ENCODE measurements at regions not wholly inside any gene's neighbourhood (a gene's known extent, or its start where the extent isn't known, plus 50 kb on each side); places are given as distances from the start of the nearest gene placed in this dataset.
A peak's percentile ranks its signal among the peaks of the same experiment; 100 is the strongest.

DNA sequence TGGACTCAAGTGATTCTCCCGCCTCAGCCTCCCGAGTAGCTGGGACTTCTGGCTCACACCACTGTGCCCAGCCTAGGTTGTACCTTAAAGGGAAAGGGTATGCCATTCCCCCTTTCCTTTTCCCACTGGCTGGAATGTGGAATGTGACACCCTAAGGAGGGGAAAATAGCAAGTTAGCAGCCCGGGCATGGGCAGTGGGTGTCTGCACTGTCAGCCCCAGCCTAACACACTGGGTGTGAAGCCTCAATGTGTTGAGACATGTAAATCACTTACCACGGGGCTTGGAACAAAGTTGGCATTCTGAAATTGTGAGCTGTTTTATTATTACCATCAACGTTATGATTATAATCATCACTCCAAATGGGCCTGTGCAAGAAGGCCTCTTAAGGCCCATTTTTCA is 80.8 kb upstream of the PTPN1 start:
- H3K36me3 Mint-ChIP-seq (ENCODE audit: low read depth): no peaks in the 10 kb centered on the region
- H3K4me1 Mint-ChIP-seq (ENCODE audit: low read depth): no peaks in the 10 kb centered on the region
- no peak overlapping the region for H3K4me3 Mint-ChIP-seq
- peaks cover 8% of the 10 kb centered on the region for H3K27me3 Mint-ChIP-seq
- H3K27ac Mint-ChIP-seq: no peak overlapping the region
- H3K9me3 Mint-ChIP-seq: no peaks in the 10 kb centered on the region
- no peak for DNase-seq

- H3K36me3 Mint-ChIP-seq (ENCODE audit: low read depth): no peaks in the 10 kb centered on the region
Observed at GRCh38 chr20:50431066-50431450, 79.1 kb upstream of the PTPN1 start.

DNA sequence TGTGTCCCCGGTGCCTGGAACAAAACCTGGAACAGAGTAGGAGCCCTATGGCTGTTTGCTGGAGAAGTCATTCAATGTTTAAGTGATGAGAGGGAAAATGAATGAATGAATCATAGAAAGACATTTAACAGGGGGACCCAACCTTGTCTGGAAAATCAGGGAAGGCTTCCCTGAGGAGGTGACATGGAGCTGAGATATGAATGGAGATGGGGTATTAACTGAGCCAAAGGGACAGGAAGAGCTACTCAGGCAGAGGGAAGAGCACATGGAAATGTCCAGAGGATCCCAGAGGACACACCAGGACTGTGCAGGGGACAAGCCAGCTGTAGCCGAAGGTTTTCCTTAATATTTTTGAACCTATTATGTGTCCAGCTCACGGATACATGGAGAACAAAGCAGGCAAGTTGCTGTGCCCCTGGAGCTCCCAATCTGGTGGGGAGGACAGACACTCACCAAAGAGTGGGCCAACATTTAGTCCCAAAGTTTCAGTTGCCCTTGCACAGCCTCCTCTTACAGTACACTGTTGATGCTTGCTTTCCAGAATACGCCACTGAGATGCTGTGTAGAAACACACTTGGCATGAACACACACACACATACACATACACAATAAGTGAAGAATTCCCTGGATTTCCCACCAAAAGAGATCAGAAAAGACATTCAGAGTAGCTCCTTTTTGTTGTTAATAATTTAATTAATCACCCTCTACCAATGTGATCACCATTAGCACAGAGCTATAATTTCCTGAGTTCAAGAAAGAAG is 77.0 kb upstream of the PTPN1 start:
- H3K9me3 Mint-ChIP-seq: no peaks in the 10 kb centered on the region
- no peak overlapping the region for H3K4me3 Mint-ChIP-seq
- H3K27me3 Mint-ChIP-seq: peaks cover 3% of the 10 kb centered on the region
- no peaks in the 10 kb centered on the region for H3K36me3 Mint-ChIP-seq (ENCODE audit: low read depth)
- DNase-seq: no peak
- no peak overlapping the region for H3K27ac Mint-ChIP-seq
- no peaks in the 10 kb centered on the region for H3K4me1 Mint-ChIP-seq (ENCODE audit: low read depth)

More at GRCh38 chr20:50431066-50431450, 79.1 kb upstream of the PTPN1 start:
- H3K4me1 Mint-ChIP-seq (ENCODE audit: low read depth): no peaks in the 10 kb centered on the region
- peaks cover 3% of the 10 kb centered on the region for H3K27me3 Mint-ChIP-seq
- no peaks in the 10 kb centered on the region for H3K9me3 Mint-ChIP-seq
- H3K4me3 Mint-ChIP-seq: no peak overlapping the region
- no peak overlapping the region for H3K27ac Mint-ChIP-seq
- DNase-seq: no peak

GRCh38 chr20:50434321-50434652 is 75.9 kb upstream of the PTPN1 start:
- Mint-ChIP-seq H3K9me3 (no peaks in the 10 kb centered on the region), H3K4me1 (ENCODE audit: low read depth) (peaks cover 5% of the 10 kb centered on the region), H3K4me3 (no peak overlapping the region), H3K27me3 (peaks cover 3% of the 10 kb centered on the region), H3K27ac (no peak overlapping the region), H3K36me3 (ENCODE audit: low read depth) (no peaks in the 10 kb centered on the region)
- DNase-seq: no peak

DNA sequence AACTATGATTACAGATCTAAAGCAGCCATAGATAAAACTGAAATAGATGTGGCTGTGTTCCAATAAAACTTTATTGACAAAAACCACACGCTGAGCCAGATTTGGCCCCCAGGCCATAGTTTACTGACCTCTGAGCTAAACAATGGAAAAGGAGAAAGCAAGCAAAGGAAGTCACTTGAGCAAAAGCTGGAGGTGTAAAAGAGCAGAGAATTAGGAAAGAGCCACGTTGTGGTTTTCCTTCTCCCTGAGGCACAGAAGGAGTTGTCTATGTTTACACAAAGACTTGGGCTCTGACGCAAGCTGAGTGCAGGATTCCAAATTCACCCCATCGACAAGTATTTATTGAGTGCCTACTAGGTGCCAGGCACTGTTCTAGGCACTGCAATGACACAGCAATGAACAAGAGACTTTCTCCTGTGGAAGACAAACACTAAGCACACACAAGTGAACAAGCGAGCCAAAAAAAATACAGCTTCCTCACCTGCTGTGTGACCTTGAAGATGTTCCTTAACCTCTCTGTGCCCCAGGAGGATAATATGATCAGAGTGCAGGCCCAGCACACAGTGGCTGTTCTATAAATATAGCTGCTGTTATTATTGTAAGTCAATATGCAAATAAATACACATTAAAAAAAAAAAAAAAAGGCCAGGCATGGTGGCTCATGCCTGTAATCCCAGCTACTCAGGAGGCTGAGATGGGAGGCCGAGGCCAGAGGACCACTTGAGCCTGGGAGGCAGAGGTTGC is 75.4 kb upstream of the PTPN1 start:
- no peaks in the 10 kb centered on the region for H3K36me3 Mint-ChIP-seq (ENCODE audit: low read depth)
- H3K27me3 Mint-ChIP-seq: peaks cover 3% of the 10 kb centered on the region
- no peak for DNase-seq
- no peaks in the 10 kb centered on the region for H3K9me3 Mint-ChIP-seq
- H3K27ac Mint-ChIP-seq: no peak overlapping the region
- H3K4me1 Mint-ChIP-seq (ENCODE audit: low read depth): peaks cover 10% of the 10 kb centered on the region
- H3K4me3 Mint-ChIP-seq: no peak overlapping the region

- H3K4me1 Mint-ChIP-seq (ENCODE audit: low read depth): peaks cover 17% of the 10 kb centered on the region
- H3K27me3 Mint-ChIP-seq: peaks cover 3% of the 10 kb centered on the region
- no peak for DNase-seq
- no peak overlapping the region for H3K27ac Mint-ChIP-seq
- H3K4me3 Mint-ChIP-seq: no peak overlapping the region
- no peaks in the 10 kb centered on the region for H3K9me3 Mint-ChIP-seq
- H3K36me3 Mint-ChIP-seq (ENCODE audit: low read depth): no peaks in the 10 kb centered on the region
Observed at GRCh38 chr20:50435397-50436051, 74.7 kb upstream of the PTPN1 start.

- no peak for DNase-seq
- no peaks in the 10 kb centered on the region for H3K9me3 Mint-ChIP-seq
- no peak overlapping the region for H3K4me3 Mint-ChIP-seq
- no peaks in the 10 kb centered on the region for H3K36me3 Mint-ChIP-seq (ENCODE audit: low read depth)
- peaks cover 24% of the 10 kb centered on the region for H3K4me1 Mint-ChIP-seq (ENCODE audit: low read depth)
- no peak overlapping the region for H3K27ac Mint-ChIP-seq
- peaks cover 3% of the 10 kb centered on the region for H3K27me3 Mint-ChIP-seq
Observed at GRCh38 chr20:50436052-50436656, 74.0 kb upstream of the PTPN1 start.

GRCh38 chr20:50436696-50437095 is 73.5 kb upstream of the PTPN1 start:
- Mint-ChIP-seq H3K27ac (peak overlapping the region; percentile 30), H3K27me3 (no peaks in the 10 kb centered on the region), H3K36me3 (ENCODE audit: low read depth) (no peaks in the 10 kb centered on the region), H3K4me3 (no peak overlapping the region), H3K4me1 (ENCODE audit: low read depth) (peaks cover 29% of the 10 kb centered on the region), H3K9me3 (no peaks in the 10 kb centered on the region)
- no peak for DNase-seq

DNA sequence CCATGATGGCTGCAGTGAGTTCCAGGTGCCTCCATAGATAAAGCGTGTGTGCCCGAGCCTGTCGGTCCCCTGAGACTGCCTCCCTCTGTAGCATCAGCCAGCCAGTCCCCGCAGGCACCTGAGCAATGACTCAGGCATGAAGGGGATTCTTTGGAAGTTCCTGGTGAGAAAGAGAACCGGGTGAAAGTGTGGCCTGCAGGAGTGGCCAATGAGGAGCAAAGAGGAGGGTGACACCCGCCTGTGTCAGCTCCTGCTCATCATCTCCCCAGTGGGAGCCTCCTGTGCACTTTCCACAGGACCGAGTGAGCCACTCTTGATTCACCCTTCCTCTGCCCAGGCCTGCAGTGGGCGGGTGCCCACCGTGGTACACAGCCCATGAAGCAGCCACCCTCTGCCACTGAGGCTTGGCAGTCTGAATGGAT is 71.2 kb upstream of the PTPN1 start:
- peaks cover 31% of the 10 kb centered on the region for H3K4me1 Mint-ChIP-seq (ENCODE audit: low read depth)
- peak overlapping the region; percentile 92 for H3K27ac Mint-ChIP-seq
- H3K27me3 Mint-ChIP-seq: no peaks in the 10 kb centered on the region
- no peaks in the 10 kb centered on the region for H3K36me3 Mint-ChIP-seq (ENCODE audit: low read depth)
- H3K4me3 Mint-ChIP-seq: no peak overlapping the region
- no peaks in the 10 kb centered on the region for H3K9me3 Mint-ChIP-seq
- DNase-seq: peak; percentile 38

GRCh38 chr20:50439539-50440453 is 70.4 kb upstream of the PTPN1 start:
- Mint-ChIP-seq H3K36me3 (ENCODE audit: low read depth) (no peaks in the 10 kb centered on the region), H3K4me1 (ENCODE audit: low read depth) (peaks cover 31% of the 10 kb centered on the region), H3K27ac (peak overlapping the region; percentile 92), H3K27me3 (no peaks in the 10 kb centered on the region), H3K4me3 (no peak overlapping the region), H3K9me3 (no peaks in the 10 kb centered on the region)
- no peak for DNase-seq

GRCh38 chr20:50442512-50442911 is 67.7 kb upstream of the PTPN1 start:
- Mint-ChIP-seq H3K4me3 (no peak overlapping the region), H3K9me3 (no peaks in the 10 kb centered on the region), H3K27me3 (peaks cover 2% of the 10 kb centered on the region), H3K27ac (no peak overlapping the region), H3K36me3 (ENCODE audit: low read depth) (no peaks in the 10 kb centered on the region), H3K4me1 (ENCODE audit: low read depth) (peaks cover 36% of the 10 kb centered on the region)
- no peak for DNase-seq

DNA sequence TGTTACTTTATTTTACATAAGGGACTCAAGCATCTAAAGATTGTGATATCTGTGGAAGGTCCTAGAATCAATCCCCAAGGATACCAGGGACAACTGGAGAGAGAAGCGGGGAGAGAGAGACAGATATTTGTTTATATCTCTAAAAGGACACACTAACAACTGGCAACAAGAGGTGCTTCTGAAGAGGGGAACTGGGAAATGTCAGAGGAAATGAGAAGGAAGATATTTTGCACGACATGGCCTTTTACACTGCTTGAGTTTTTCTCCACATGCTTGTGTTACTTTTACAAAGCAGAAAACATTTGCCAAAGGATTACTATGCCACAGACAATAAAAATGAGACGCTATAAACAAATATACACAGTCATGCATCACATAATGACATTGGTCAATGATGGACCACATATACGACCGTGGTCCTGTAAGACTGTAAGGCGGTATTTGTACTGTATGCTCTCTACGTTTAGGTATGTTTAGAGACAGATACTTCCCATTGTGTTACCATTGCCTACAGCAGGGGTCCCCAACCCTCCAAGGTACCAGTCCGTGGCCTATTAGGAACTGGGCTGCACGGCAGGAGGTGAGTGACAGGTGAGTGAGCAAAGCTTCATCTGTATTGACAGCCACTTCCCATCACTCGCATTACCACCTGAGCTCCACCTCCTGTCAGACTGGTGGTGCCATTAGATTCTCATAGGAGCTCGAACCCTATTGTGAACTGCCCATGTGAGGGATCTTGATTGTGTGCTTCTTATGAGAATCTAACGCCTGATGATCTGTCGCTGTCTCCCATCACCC is 64.6 kb upstream of the PTPN1 start:
- H3K9me3 Mint-ChIP-seq: no peaks in the 10 kb centered on the region
- H3K27me3 Mint-ChIP-seq: peaks cover 22% of the 10 kb centered on the region
- H3K27ac Mint-ChIP-seq: no peak overlapping the region
- no peaks in the 10 kb centered on the region for H3K36me3 Mint-ChIP-seq (ENCODE audit: low read depth)
- peaks cover 28% of the 10 kb centered on the region for H3K4me1 Mint-ChIP-seq (ENCODE audit: low read depth)
- H3K4me3 Mint-ChIP-seq: no peak overlapping the region
- no peak for DNase-seq

- no peaks in the 10 kb centered on the region for H3K36me3 Mint-ChIP-seq (ENCODE audit: low read depth)
- H3K9me3 Mint-ChIP-seq: no peaks in the 10 kb centered on the region
- peaks cover 28% of the 10 kb centered on the region for H3K4me1 Mint-ChIP-seq (ENCODE audit: low read depth)
- H3K27ac Mint-ChIP-seq: no peak overlapping the region
- DNase-seq: no peak
- H3K4me3 Mint-ChIP-seq: no peak overlapping the region
- peaks cover 30% of the 10 kb centered on the region for H3K27me3 Mint-ChIP-seq
Observed at GRCh38 chr20:50446351-50447101, 63.7 kb upstream of the PTPN1 start.
